ENCODE measurements at regions not wholly inside any gene's neighbourhood (a gene's known extent, or its start where the extent isn't known, plus 50 kb on each side); places are given as distances from the start of the nearest gene placed in this dataset.

DNA sequence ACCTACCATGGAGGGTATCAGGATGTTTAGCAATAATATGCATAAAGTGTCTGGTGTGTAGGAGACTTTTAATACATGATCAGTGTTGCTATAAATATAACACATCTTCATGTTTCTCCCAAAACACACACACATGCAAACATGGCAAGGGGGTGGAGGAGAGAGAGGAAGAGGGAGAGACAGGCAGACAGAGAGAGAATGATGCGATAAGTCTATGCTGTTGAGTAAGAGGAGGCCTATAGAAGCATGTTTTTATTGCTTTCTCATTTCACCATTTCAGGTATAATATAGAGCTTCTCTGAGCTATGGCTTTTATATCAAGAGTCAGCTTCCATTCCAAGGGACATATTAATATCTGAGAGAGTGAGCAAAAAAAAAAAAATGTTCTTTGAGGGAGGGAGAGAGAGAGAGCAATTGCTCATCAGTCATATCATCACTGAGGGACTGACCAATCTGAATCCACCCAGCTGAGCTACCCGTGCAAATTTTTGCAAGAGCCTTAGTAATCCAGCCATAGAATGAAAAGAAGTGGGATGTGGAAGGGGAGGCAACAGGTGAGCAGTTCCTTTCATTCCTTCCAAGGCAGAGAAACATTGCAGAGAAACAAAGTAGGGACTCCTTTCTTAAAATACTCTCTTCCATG, 54.8 kb upstream of the RASSF8 start:
- TF ChIP-seq NFIC (IDR thresholded peaks at IDR 0.05) (no peak), EGR1 (IDR thresholded peaks at IDR 0.05) (no peak)

DNA sequence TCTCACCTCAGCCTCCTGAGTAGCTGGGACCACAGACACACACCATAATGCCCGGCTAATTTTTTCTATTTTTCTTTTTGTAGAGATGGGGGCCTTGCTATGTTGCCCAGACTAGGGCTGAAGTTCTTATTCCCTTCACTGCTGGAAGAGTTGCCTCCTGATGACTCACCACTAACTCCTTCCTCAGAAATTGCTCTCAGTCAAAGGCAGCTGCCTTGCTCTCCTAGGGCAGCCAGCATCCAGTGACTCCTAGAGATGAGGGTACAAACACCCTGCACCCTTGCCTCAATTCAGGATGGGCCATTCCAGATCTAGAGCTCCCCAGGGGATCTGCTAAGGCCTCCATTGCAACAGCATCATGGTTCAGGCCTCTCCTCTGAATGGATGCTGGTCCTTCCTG, 54.0 kb upstream of the RASSF8 start:
- no peak for TF ChIP-seq TEAD4 (IDR thresholded peaks at IDR 0.05)
- TF ChIP-seq, protein P1, sequence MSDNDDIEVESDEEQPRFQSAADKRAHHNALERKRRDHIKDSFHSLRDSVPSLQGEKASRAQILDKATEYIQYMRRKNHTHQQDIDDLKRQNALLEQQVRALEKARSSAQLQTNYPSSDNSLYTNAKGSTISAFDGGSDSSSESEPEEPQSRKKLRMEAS (IDR thresholded peaks at IDR 0.05) = no peak
- TF ChIP-seq TCF12 (IDR thresholded peaks at IDR 0.05; ENCODE audit: low read depth) = no peak
- TF ChIP-seq, protein P2, sequence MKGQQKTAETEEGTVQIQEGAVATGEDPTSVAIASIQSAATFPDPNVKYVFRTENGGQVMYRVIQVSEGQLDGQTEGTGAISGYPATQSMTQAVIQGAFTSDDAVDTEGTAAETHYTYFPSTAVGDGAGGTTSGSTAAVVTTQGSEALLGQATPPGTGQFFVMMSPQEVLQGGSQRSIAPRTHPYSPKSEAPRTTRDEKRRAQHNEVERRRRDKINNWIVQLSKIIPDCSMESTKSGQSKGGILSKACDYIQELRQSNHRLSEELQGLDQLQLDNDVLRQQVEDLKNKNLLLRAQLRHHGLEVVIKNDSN (IDR thresholded peaks at IDR 0.05) = no peak
- TF ChIP-seq CEBPB (IDR thresholded peaks at IDR 0.05) = no peak
- TF ChIP-seq CREB1 (IDR thresholded peaks at IDR 0.05; ENCODE audit: low read depth) = no peak
- no peak for TF ChIP-seq FOXM1 (IDR thresholded peaks at IDR 0.05; ENCODE audit: borderline replicate concordance, low read depth)
- TF ChIP-seq, protein P3, sequence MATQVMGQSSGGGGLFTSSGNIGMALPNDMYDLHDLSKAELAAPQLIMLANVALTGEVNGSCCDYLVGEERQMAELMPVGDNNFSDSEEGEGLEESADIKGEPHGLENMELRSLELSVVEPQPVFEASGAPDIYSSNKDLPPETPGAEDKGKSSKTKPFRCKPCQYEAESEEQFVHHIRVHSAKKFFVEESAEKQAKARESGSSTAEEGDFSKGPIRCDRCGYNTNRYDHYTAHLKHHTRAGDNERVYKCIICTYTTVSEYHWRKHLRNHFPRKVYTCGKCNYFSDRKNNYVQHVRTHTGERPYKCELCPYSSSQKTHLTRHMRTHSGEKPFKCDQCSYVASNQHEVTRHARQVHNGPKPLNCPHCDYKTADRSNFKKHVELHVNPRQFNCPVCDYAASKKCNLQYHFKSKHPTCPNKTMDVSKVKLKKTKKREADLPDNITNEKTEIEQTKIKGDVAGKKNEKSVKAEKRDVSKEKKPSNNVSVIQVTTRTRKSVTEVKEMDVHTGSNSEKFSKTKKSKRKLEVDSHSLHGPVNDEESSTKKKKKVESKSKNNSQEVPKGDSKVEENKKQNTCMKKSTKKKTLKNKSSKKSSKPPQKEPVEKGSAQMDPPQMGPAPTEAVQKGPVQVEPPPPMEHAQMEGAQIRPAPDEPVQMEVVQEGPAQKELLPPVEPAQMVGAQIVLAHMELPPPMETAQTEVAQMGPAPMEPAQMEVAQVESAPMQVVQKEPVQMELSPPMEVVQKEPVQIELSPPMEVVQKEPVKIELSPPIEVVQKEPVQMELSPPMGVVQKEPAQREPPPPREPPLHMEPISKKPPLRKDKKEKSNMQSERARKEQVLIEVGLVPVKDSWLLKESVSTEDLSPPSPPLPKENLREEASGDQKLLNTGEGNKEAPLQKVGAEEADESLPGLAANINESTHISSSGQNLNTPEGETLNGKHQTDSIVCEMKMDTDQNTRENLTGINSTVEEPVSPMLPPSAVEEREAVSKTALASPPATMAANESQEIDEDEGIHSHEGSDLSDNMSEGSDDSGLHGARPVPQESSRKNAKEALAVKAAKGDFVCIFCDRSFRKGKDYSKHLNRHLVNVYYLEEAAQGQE (IDR thresholded peaks at IDR 0.05; ENCODE audit: low read depth) = no peak
- TF ChIP-seq EGR1 (IDR thresholded peaks at IDR 0.05) = no peak
- no peak for TF ChIP-seq NFIC (IDR thresholded peaks at IDR 0.05)
- no peak for TF ChIP-seq RAD21 (IDR thresholded peaks at IDR 0.05; ENCODE audit: low read depth)
- no peak for TF ChIP-seq YY1 (IDR thresholded peaks at IDR 0.05; ENCODE audit: low read depth)
- no peak for TF ChIP-seq ZBTB7A (IDR thresholded peaks at IDR 0.05; ENCODE audit: low read depth)
- TF ChIP-seq TAF1 (IDR thresholded peaks at IDR 0.05; ENCODE audit: low read depth) = no peak
- TF ChIP-seq EP300 (IDR thresholded peaks at IDR 0.05; ENCODE audit: borderline replicate concordance) = no peak

DNA sequence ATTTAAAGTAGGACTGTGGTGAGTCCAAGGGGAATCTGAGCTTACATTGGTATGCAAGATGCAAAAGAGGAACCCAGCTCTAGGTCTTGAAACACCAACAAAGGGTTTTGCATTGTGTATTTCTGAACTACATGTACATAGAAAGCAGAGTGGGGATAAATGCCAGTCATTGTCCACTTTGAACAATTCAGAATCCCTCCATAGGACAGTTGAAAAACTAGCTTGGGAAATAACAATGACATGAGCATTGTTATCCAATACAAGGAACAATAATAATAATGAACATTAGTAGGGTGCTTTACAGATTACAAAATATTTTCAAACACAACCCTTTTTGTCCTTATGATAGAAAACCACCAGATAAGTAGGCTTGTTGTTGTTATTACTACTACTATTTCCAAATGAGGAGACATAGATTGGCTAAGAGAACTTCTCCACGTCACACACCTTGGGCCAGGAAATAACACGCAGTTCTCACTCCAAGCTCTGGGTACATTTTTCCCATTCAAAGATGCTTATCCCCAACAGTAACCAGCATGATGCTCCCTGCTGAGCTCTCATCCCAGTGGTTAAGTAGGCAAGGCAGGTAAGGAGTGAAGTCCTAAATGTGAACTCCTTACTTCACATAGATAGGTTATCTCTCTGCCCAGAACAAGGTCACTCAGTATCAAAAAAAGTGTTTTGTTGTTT, 51.7 kb upstream of the RASSF8 start:
- no peak for TF ChIP-seq RAD21 (IDR thresholded peaks at IDR 0.05; ENCODE audit: low read depth)
- no peak for TF ChIP-seq TEAD4 (IDR thresholded peaks at IDR 0.05)
- TF ChIP-seq YY1 (IDR thresholded peaks at IDR 0.05; ENCODE audit: low read depth) = no peak
- no peak for TF ChIP-seq CEBPB (IDR thresholded peaks at IDR 0.05)
- no peak for TF ChIP-seq EGR1 (IDR thresholded peaks at IDR 0.05)
- TF ChIP-seq EP300 (IDR thresholded peaks at IDR 0.05; ENCODE audit: borderline replicate concordance) = no peak
- TF ChIP-seq ZBTB7A (IDR thresholded peaks at IDR 0.05; ENCODE audit: low read depth) = no peak
- TF ChIP-seq FOXM1 (IDR thresholded peaks at IDR 0.05; ENCODE audit: borderline replicate concordance, low read depth) = no peak
- no peak for TF ChIP-seq TAF1 (IDR thresholded peaks at IDR 0.05; ENCODE audit: low read depth)
- TF ChIP-seq, protein P1 (IDR thresholded peaks at IDR 0.05) = no peak
